ENCODE measurements at regions not wholly inside any gene's neighbourhood (a gene's known extent, or its start where the extent isn't known, plus 50 kb on each side); places are given as distances from the start of the nearest gene placed in this dataset.

DNA sequence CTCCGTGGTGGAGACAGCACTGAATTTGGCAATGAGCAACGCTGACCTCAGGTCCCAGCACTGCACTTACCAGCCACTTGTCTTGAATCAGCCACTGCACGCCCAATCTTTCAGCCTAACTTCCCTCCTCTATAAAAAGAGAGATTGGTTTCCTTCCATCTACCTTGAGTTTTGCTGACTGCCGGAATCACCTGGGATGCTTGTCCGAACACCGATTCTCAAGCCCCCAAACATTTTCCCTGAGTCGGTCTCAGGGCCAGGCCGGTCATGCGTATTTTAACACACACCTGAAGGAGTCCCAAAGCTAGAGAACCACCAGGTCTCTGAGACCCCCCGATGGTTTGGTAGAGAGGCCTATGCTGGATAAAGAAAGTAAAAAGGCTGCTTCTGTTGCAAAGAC is 131.5 kb downstream of the SPATA19 start:
- H2AFZ ChIP-seq, result no peak overlapping the region
- H3K4me1 ChIP-seq, result no peaks in the 10 kb centered on the region
- TF ChIP-seq, protein P1, sequence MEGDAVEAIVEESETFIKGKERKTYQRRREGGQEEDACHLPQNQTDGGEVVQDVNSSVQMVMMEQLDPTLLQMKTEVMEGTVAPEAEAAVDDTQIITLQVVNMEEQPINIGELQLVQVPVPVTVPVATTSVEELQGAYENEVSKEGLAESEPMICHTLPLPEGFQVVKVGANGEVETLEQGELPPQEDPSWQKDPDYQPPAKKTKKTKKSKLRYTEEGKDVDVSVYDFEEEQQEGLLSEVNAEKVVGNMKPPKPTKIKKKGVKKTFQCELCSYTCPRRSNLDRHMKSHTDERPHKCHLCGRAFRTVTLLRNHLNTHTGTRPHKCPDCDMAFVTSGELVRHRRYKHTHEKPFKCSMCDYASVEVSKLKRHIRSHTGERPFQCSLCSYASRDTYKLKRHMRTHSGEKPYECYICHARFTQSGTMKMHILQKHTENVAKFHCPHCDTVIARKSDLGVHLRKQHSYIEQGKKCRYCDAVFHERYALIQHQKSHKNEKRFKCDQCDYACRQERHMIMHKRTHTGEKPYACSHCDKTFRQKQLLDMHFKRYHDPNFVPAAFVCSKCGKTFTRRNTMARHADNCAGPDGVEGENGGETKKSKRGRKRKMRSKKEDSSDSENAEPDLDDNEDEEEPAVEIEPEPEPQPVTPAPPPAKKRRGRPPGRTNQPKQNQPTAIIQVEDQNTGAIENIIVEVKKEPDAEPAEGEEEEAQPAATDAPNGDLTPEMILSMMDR (IDR thresholded peaks at IDR 0.05), result no peak
- H3K4me3 ChIP-seq (ENCODE audit: low read depth, low read length), result no peak overlapping the region
- no peaks in the 10 kb centered on the region for H3K36me3 ChIP-seq (ENCODE audit: control insufficient read depth, insufficient read depth, low read length)
- no peaks in the 10 kb centered on the region for H3K27me3 ChIP-seq (ENCODE audit: control insufficient read depth, insufficient read depth, low read length)
- H3K79me2 ChIP-seq, result no peaks in the 10 kb centered on the region
- H3K27ac ChIP-seq, result no peak overlapping the region
- no peaks in the 10 kb centered on the region for H3K9me3 ChIP-seq (ENCODE audit: control insufficient read depth, low read length)
- no peak overlapping the region for H3K4me2 ChIP-seq (ENCODE audit: low read length)
- H3K9ac ChIP-seq, result no peak overlapping the region

DNA sequence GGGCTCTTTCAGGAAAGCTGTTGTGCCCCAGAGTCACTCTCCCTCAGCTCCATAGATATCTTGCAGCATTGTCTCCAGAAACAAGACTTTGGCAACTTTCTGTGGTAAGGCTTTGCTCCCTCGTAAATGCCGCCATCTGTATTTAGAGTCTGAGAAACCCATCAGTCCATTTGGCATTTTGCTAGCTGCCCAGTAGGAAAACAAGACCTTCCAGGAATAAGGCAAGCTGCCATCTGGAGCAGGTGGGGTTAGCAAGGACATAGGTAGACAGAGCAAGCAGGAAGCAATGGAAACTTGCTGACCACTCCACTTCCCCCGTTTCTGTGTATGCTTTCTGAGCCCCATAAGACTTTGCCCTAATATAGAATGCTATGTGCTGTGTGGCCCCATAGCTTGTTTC is 131.9 kb downstream of the SPATA19 start:
- TF ChIP-seq, protein P1 (IDR thresholded peaks at IDR 0.05), result no peak
- H3K4me3 ChIP-seq (ENCODE audit: low read depth, low read length), result no peak overlapping the region
- no peak overlapping the region for H3K9ac ChIP-seq
- no peak overlapping the region for H2AFZ ChIP-seq
- no peaks in the 10 kb centered on the region for H3K79me2 ChIP-seq
- no peaks in the 10 kb centered on the region for H3K4me1 ChIP-seq
- no peaks in the 10 kb centered on the region for H3K9me3 ChIP-seq (ENCODE audit: control insufficient read depth, low read length)
- H3K4me2 ChIP-seq (ENCODE audit: low read length), result no peak overlapping the region
- H3K27ac ChIP-seq, result no peak overlapping the region
- no peaks in the 10 kb centered on the region for H3K27me3 ChIP-seq (ENCODE audit: control insufficient read depth, insufficient read depth, low read length)
- no peaks in the 10 kb centered on the region for H3K36me3 ChIP-seq (ENCODE audit: control insufficient read depth, insufficient read depth, low read length)

DNA sequence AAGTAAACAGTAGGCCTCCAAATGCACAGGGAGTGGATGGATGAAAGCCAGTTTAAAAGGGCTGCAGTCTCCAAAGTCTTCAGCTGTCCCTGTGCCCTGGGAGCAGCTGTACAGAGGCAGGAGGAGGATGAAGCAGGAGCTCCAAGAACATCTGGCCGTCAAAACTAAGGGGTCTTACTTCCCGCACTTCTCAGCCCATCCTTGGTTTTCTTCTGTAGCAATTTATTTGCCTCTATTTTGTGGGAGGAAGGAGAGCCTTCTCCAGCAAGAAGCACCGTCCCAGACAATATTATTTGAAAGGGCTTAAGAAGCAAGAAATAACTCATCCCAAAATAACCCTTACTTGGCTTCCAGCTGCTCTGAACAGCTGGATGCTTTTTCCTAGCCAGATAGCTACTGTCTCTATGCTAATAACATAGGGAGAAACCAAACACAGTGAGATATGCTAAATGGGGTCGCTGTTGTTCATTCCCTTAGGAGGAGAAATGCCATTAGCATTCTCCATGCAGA is 133.2 kb downstream of the SPATA19 start:
- Histone ChIP-seq H3K4me1 (no peaks in the 10 kb centered on the region), H3K27ac (no peak overlapping the region), H3K36me3 (ENCODE audit: control insufficient read depth, insufficient read depth, low read length) (no peaks in the 10 kb centered on the region), H3K79me2 (no peaks in the 10 kb centered on the region), H2AFZ (no peak overlapping the region), H3K27me3 (ENCODE audit: control insufficient read depth, insufficient read depth, low read length) (no peaks in the 10 kb centered on the region), H3K4me3 (ENCODE audit: low read depth, low read length) (no peak overlapping the region), H3K4me2 (ENCODE audit: low read length) (no peak overlapping the region), H3K9ac (no peak overlapping the region), H3K9me3 (ENCODE audit: control insufficient read depth, low read length) (no peaks in the 10 kb centered on the region)
- TF ChIP-seq, protein P1 (IDR thresholded peaks at IDR 0.05), result no peak

DNA sequence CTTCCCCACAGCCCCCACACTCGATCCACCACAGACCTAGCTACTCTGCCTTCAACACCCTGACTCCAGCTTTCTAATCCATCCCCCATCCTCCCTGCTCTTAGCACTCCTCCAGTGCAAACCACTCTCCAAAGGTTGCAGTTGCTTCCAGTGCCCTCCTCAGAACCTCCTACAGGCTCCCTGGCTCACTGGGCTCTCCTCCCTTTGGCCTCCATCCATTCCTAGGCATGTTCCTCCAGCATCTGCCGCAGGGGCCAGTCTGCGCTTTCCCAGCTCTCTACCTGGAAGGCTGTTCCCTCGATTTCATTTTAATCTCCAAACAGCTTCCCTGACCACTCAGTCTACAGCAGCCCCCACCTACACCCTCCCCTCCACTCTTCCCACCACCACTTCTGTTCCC is 133.8 kb downstream of the SPATA19 start:
- H3K4me1 ChIP-seq, result no peaks in the 10 kb centered on the region
- H3K4me3 ChIP-seq (ENCODE audit: low read depth, low read length), result no peak overlapping the region
- H3K4me2 ChIP-seq (ENCODE audit: low read length), result no peak overlapping the region
- no peak overlapping the region for H2AFZ ChIP-seq
- H3K9me3 ChIP-seq (ENCODE audit: control insufficient read depth, low read length), result no peaks in the 10 kb centered on the region
- H3K36me3 ChIP-seq (ENCODE audit: control insufficient read depth, insufficient read depth, low read length), result no peaks in the 10 kb centered on the region
- H3K79me2 ChIP-seq, result no peaks in the 10 kb centered on the region
- H3K27ac ChIP-seq, result no peak overlapping the region
- TF ChIP-seq, protein P1 (IDR thresholded peaks at IDR 0.05), result no peak
- no peak overlapping the region for H3K9ac ChIP-seq
- no peaks in the 10 kb centered on the region for H3K27me3 ChIP-seq (ENCODE audit: control insufficient read depth, insufficient read depth, low read length)

- H3K27me3 ChIP-seq (ENCODE audit: control insufficient read depth, insufficient read depth, low read length), result no peaks in the 10 kb centered on the region
- TF ChIP-seq, protein P1 (IDR thresholded peaks at IDR 0.05), result no peak
- no peaks in the 10 kb centered on the region for H3K36me3 ChIP-seq (ENCODE audit: control insufficient read depth, insufficient read depth, low read length)
- H3K79me2 ChIP-seq, result no peaks in the 10 kb centered on the region
- no peaks in the 10 kb centered on the region for H3K4me1 ChIP-seq
- no peak overlapping the region for H3K9ac ChIP-seq
- no peaks in the 10 kb centered on the region for H3K9me3 ChIP-seq (ENCODE audit: control insufficient read depth, low read length)
- H2AFZ ChIP-seq, result no peak overlapping the region
- H3K4me3 ChIP-seq (ENCODE audit: low read depth, low read length), result no peak overlapping the region
- H3K27ac ChIP-seq, result no peak overlapping the region
- no peak overlapping the region for H3K4me2 ChIP-seq (ENCODE audit: low read length)
Observed at GRCh38 chr11:133710681-133711240, 134.6 kb downstream of the SPATA19 start.

All from parathyroid adenoma (tissue), 2 donors.